BE2C (cell line): ENCODE measurements at regions not wholly inside any gene's neighbourhood (a gene's known extent, or its start where the extent isn't known, plus 50 kb on each side); places are given as distances from the start of the nearest gene placed in this dataset.

Experiments used
- DNase-seq: peaks from one replicate; pipeline ENCODE4 v3.0.0-alpha.2; 2020
- H3K27me3 ChIP-seq: fragments of 250-450 bp; sonication (Bioruptor Pico); 2 replicates; pipeline ENCODE4 v1.5.1; 2020; ENCODE audit warnings: mild to moderate bottlenecking
- H3K36me3 ChIP-seq: fragments of 250-450 bp; sonication (Bioruptor Pico); 2 replicates; pipeline ENCODE4 v1.5.1; 2020; ENCODE audit warnings: mild to moderate bottlenecking
- H3K4me1 ChIP-seq: fragments of 250-450 bp; sonication (Bioruptor Pico); 2 replicates; pipeline ENCODE4 v1.5.1; 2020
- H3K4me3 ChIP-seq: 2 replicates; pipeline ENCODE4 v1.5.1; 2011; ENCODE audit warnings: low read depth, low read length
- H3K9me3 ChIP-seq: fragments of 250-450 bp; sonication (Bioruptor Pico); 2 replicates; pipeline ENCODE4 v1.5.1; 2020
- CTCF ChIP-seq: IDR thresholded peaks from 2 replicates; pipeline ENCODE4 v1.5.1; 2012; ENCODE audit warnings: mild to moderate bottlenecking, low read depth, low read length

- DNase-seq, result no peak
- H3K27me3 ChIP-seq, result no peaks in the 10 kb centered on the region
- H3K4me3 ChIP-seq, result no peak overlapping the region
Observed at GRCh38 chr13:53545340-53545941, 516.8 kb downstream of the OLFM4 start.

GRCh38 chr13:53560556-53560955, 531.9 kb downstream of the OLFM4 start:
- TF ChIP-seq CTCF, result no peak

More at GRCh38 chr13:53545340-53545941, 516.8 kb downstream of the OLFM4 start:
- no peak for TF ChIP-seq CTCF
- no peaks in the 10 kb centered on the region for H3K9me3 ChIP-seq
- H3K4me1 ChIP-seq, result no peaks in the 10 kb centered on the region
- no peaks in the 10 kb centered on the region for H3K36me3 ChIP-seq

GRCh38 chr13:53562419-53562818, 533.8 kb downstream of the OLFM4 start:
- Histone ChIP-seq H3K9me3 (no peaks in the 10 kb centered on the region), H3K4me3 (no peak overlapping the region), H3K36me3 (no peaks in the 10 kb centered on the region), H3K27me3 (no peaks in the 10 kb centered on the region), H3K4me1 (no peaks in the 10 kb centered on the region)
- DNase-seq, result no peak
- TF ChIP-seq CTCF, result no peak

More at GRCh38 chr13:53560556-53560955, 531.9 kb downstream of the OLFM4 start:
- no peaks in the 10 kb centered on the region for H3K27me3 ChIP-seq
- H3K4me3 ChIP-seq, result no peak overlapping the region
- no peak for DNase-seq
- H3K36me3 ChIP-seq, result no peaks in the 10 kb centered on the region
- H3K9me3 ChIP-seq, result no peaks in the 10 kb centered on the region
- no peaks in the 10 kb centered on the region for H3K4me1 ChIP-seq

- Histone ChIP-seq H3K4me1 (no peaks in the 10 kb centered on the region), H3K36me3 (no peaks in the 10 kb centered on the region), H3K27me3 (no peaks in the 10 kb centered on the region), H3K9me3 (no peaks in the 10 kb centered on the region), H3K4me3 (no peak overlapping the region)
- no peak for DNase-seq
- TF ChIP-seq CTCF, result no peak
Observed at GRCh38 chr13:53568491-53568890, 539.9 kb downstream of the OLFM4 start.

GRCh38 chr13:53569453-53569852, 540.8 kb downstream of the OLFM4 start:
- Histone ChIP-seq H3K4me3 (no peak overlapping the region), H3K4me1 (no peaks in the 10 kb centered on the region), H3K9me3 (no peaks in the 10 kb centered on the region), H3K27me3 (no peaks in the 10 kb centered on the region), H3K36me3 (no peaks in the 10 kb centered on the region)
- TF ChIP-seq CTCF, result no peak
- no peak for DNase-seq

GRCh38 chr13:53601113-53601512, 572.5 kb downstream of the OLFM4 start:
- no peak for DNase-seq
- no peaks in the 10 kb centered on the region; the same call in 1 of the 2 replicates for H3K9me3 ChIP-seq
- no peaks in the 10 kb centered on the region for H3K27me3 ChIP-seq
- no peak overlapping the region for H3K4me3 ChIP-seq
- no peaks in the 10 kb centered on the region for H3K4me1 ChIP-seq
- TF ChIP-seq CTCF, result no peak
- H3K36me3 ChIP-seq, result no peaks in the 10 kb centered on the region
